ENCODE measurements at regions not wholly inside any gene's neighbourhood (a gene's known extent, or its start where the extent isn't known, plus 50 kb on each side); places are given as distances from the start of the nearest gene placed in this dataset.

GRCh38 chr3:148625991-148626390, 71.7 kb upstream of the AGTR1 start:
- Histone ChIP-seq H3K27ac (replicated peaks) (no peak overlapping the region), H3K27me3 (ENCODE audit: insufficient read depth, poor library complexity, severe bottlenecking) (no peaks in the 10 kb centered on the region), H3K4me3 (replicated peaks; ENCODE audit: insufficient read depth, low read length) (no peak overlapping the region)
- no peak for DNase-seq (ENCODE audit: low read depth in 1 of 2, low spot score in 1 of 2)
- TF ChIP-seq CTCF (IDR thresholded peaks at IDR 0.05; ENCODE audit: insufficient read depth, low read length) (no peak), GABPA (IDR thresholded peaks at IDR 0.05; ENCODE audit: low read depth) (0 out of 2 replicates have a peak, but pooled peaks have one; percentile 10)

GRCh38 chr3:148629006-148629405, 68.7 kb upstream of the AGTR1 start:
- Histone ChIP-seq H3K27ac (replicated peaks) (no peak overlapping the region), H3K27me3 (ENCODE audit: insufficient read depth, poor library complexity, severe bottlenecking) (no peaks in the 10 kb centered on the region), H3K4me3 (replicated peaks; ENCODE audit: insufficient read depth, low read length) (no peak overlapping the region)
- TF ChIP-seq SPI1 (IDR thresholded peaks at IDR 0.05; ENCODE audit: borderline replicate concordance, low read depth), result no peak
- TF ChIP-seq POLR2AphosphoS5 (IDR thresholded peaks at IDR 0.05; ENCODE audit: low read depth), result no peak
- TF ChIP-seq REST (IDR thresholded peaks at IDR 0.05; ENCODE audit: insufficient replicate concordance, low read depth), result no peak
- no peak for TF ChIP-seq CTCF (IDR thresholded peaks at IDR 0.05; ENCODE audit: insufficient read depth, low read length)
- TF ChIP-seq GABPA (IDR thresholded peaks at IDR 0.05; ENCODE audit: low read depth), result no peak
- no peak for DNase-seq (ENCODE audit: low read depth in 1 of 2, low spot score in 1 of 2)

- H3K4me3 ChIP-seq (replicated peaks; ENCODE audit: insufficient read depth, low read length), result no peak overlapping the region
Observed at GRCh38 chr3:148631124-148631903, 66.4 kb upstream of the AGTR1 start.

More at GRCh38 chr3:148631124-148631903, 66.4 kb upstream of the AGTR1 start:
- no peak overlapping the region for H3K27ac ChIP-seq (replicated peaks)
- no peaks in the 10 kb centered on the region for H3K27me3 ChIP-seq (ENCODE audit: insufficient read depth, poor library complexity, severe bottlenecking)
- DNase-seq (ENCODE audit: low read depth in 1 of 2, low spot score in 1 of 2), result no peak
- no peak for TF ChIP-seq SPI1 (IDR thresholded peaks at IDR 0.05; ENCODE audit: borderline replicate concordance, low read depth)
- no peak for TF ChIP-seq POLR2AphosphoS5 (IDR thresholded peaks at IDR 0.05; ENCODE audit: low read depth)
- TF ChIP-seq CTCF (IDR thresholded peaks at IDR 0.05; ENCODE audit: insufficient read depth, low read length), result no peak
- TF ChIP-seq REST (IDR thresholded peaks at IDR 0.05; ENCODE audit: insufficient replicate concordance, low read depth), result no peak
- no peak for TF ChIP-seq GABPA (IDR thresholded peaks at IDR 0.05; ENCODE audit: low read depth)

All from HL-60 (cell line).